ENCODE measurements at regions not wholly inside any gene's neighbourhood (a gene's known extent, or its start where the extent isn't known, plus 50 kb on each side); places are given as distances from the start of the nearest gene placed in this dataset.

GRCh38 chr7:26478550-26478949 is 186.9 kb downstream of the SNX10 start:
- H3K27me3 ChIP-seq = no peaks in the 10 kb centered on the region
- intact Hi-C loops (cut with DNase I) = no loop called here
- 80 to 84% methylated on average over 4 of the region's 4 CpGs for WGBS, 2 donors

GRCh38 chr7:26479581-26479980 is 187.9 kb downstream of the SNX10 start:
- no peaks in the 10 kb centered on the region for H3K4me1 ChIP-seq
- H3K36me3 ChIP-seq (replicated peaks in 1 of 2; ENCODE audit: insufficient read depth in 1 of 2, low read depth in 2 of 2) = no peaks in the 10 kb centered on the region
- intact Hi-C loops (cut with DNase I) = no loop called here
- H3K27me3 ChIP-seq = no peaks in the 10 kb centered on the region
- TF ChIP-seq POLR2A (IDR thresholded peaks at IDR 0.05) (no peak), CTCF (IDR thresholded peaks at IDR 0.05) (no peak)
- H3K9me3 ChIP-seq = no peaks in the 10 kb centered on the region
- DNase-seq (no peak), ATAC-seq (no peak)
- WGBS, 2 donors = 79 to 91% methylated on average over 3 of the region's 3 CpGs
- no peak overlapping the region for H3K27ac ChIP-seq
- H3K4me3 ChIP-seq = no peak overlapping the region

More at GRCh38 chr7:26478550-26478949, 186.9 kb downstream of the SNX10 start:
- Histone ChIP-seq H3K9me3 (no peaks in the 10 kb centered on the region), H3K4me1 (no peaks in the 10 kb centered on the region), H3K4me3 (no peak overlapping the region), H3K27ac (no peak overlapping the region), H3K36me3 (replicated peaks in 1 of 2; ENCODE audit: insufficient read depth in 1 of 2, low read depth in 2 of 2) (no peaks in the 10 kb centered on the region)
- TF ChIP-seq CTCF (IDR thresholded peaks at IDR 0.05) (no peak), POLR2A (IDR thresholded peaks at IDR 0.05) (no peak)
- ATAC-seq (no peak), DNase-seq (no peak)

GRCh38 chr7:26480156-26480555 is 188.5 kb downstream of the SNX10 start:
- H3K4me3 ChIP-seq = no peak overlapping the region
- intact Hi-C loops (cut with DNase I) = no loop called here
- 82 to 92% methylated on average over 9 of the region's 9 CpGs for WGBS, 2 donors

GRCh38 chr7:26482927-26483326 is 191.3 kb downstream of the SNX10 start:
- intact Hi-C loops (cut with DNase I) = no loop called here
- Histone ChIP-seq H3K36me3 (replicated peaks in 1 of 2; ENCODE audit: insufficient read depth in 1 of 2, low read depth in 2 of 2) (no peaks in the 10 kb centered on the region), H3K27ac (no peak overlapping the region), H3K4me3 (no peak overlapping the region), H3K27me3 (no peaks in the 10 kb centered on the region), H3K9me3 (no peaks in the 10 kb centered on the region), H3K4me1 (no peaks in the 10 kb centered on the region)
- TF ChIP-seq POLR2A (IDR thresholded peaks at IDR 0.05) = no peak
- ATAC-seq = no peak
- DNase-seq = no peak
- 77 to 90% methylated on average over 3 of the region's 3 CpGs for WGBS, 2 donors

More at GRCh38 chr7:26480156-26480555, 188.5 kb downstream of the SNX10 start:
- no peak for DNase-seq
- no peak for ATAC-seq
- no peaks in the 10 kb centered on the region for H3K27me3 ChIP-seq
- H3K9me3 ChIP-seq = no peaks in the 10 kb centered on the region
- TF ChIP-seq CTCF (IDR thresholded peaks at IDR 0.05) = no peak
- TF ChIP-seq POLR2A (IDR thresholded peaks at IDR 0.05) = no peak
- no peak overlapping the region for H3K27ac ChIP-seq
- no peaks in the 10 kb centered on the region for H3K4me1 ChIP-seq
- no peaks in the 10 kb centered on the region for H3K36me3 ChIP-seq (replicated peaks in 1 of 2; ENCODE audit: insufficient read depth in 1 of 2, low read depth in 2 of 2)

- ATAC-seq = no peak
- 81 to 89% methylated on average over 5 of the region's 5 CpGs for WGBS, 2 donors
- Histone ChIP-seq H3K36me3 (replicated peaks in 1 of 2; ENCODE audit: insufficient read depth in 1 of 2, low read depth in 2 of 2) (no peaks in the 10 kb centered on the region), H3K4me3 (no peak overlapping the region), H3K27ac (no peak overlapping the region), H3K4me1 (no peaks in the 10 kb centered on the region), H3K9me3 (no peaks in the 10 kb centered on the region), H3K27me3 (no peaks in the 10 kb centered on the region)
- intact Hi-C loops (cut with DNase I) = no loop called here
- TF ChIP-seq CTCF (IDR thresholded peaks at IDR 0.05) (no peak), POLR2A (IDR thresholded peaks at IDR 0.05) (no peak)
- DNase-seq = no peak
Observed at GRCh38 chr7:26483843-26484242, 192.2 kb downstream of the SNX10 start.
